GM23338 (cell line): ENCODE measurements at regions not wholly inside any gene's neighbourhood (a gene's known extent, or its start where the extent isn't known, plus 50 kb on each side); places are given as distances from the start of the nearest gene placed in this dataset.

Source experiments
- ATAC-seq: fragments of 200-7000 bp; cut with Tn5 transposase; 3 replicates; pipeline ENCODE4 v1.9.1; 2020
- DNase-seq: peaks from one replicate; pipeline ENCODE4 v3.0.0-alpha.2; 2015; ENCODE audit warnings: low spot score
- H2AFZ ChIP-seq: fragments of 200-600 bp; sonication (generic); 2 replicates; pipeline ENCODE4 v1.8.0; 2016; ENCODE audit warnings: antibody characterized with exemption, mild to moderate bottlenecking, moderate library complexity
- H3F3A ChIP-seq: fragments of 200-600 bp; sonication (generic); replicated peaks from 2 replicates; pipeline ENCODE4 v1.8.0; 2017; ENCODE audit warnings: antibody characterized with exemption, mixed run types, low read depth
- H3K27ac ChIP-seq: fragments of 200-600 bp; sonication (generic); 2 replicates; pipeline ENCODE4 v1.6.1; 2016; ENCODE audit warnings: low read depth
- H3K27me3 ChIP-seq: fragments of 200-600 bp; sonication (generic); 2 replicates; pipeline ENCODE4 v1.8.0; 2016; ENCODE audit warnings: mild to moderate bottlenecking, mixed run types, moderate library complexity; ENCODE audit not compliant: insufficient read depth
- H3K36me3 ChIP-seq: fragments of 200-600 bp; sonication (generic); 2 replicates; pipeline ENCODE4 v1.8.0; 2016; ENCODE audit warnings: mild to moderate bottlenecking; ENCODE audit not compliant: insufficient read depth
- H3K4me1 ChIP-seq: fragments of 200-600 bp; sonication (generic); 2 replicates; pipeline ENCODE4 v1.8.0; 2016; ENCODE audit warnings: mild to moderate bottlenecking, moderate library complexity; ENCODE audit not compliant: insufficient read depth
- H3K4me2 ChIP-seq: fragments of 200-600 bp; sonication (generic); 2 replicates; pipeline ENCODE4 v1.7.1; 2017; ENCODE audit warnings: mixed run types
- H3K4me3 ChIP-seq: fragments of 200-600 bp; sonication (generic); 2 replicates; pipeline ENCODE4 v1.6.1; 2016; ENCODE audit warnings: mixed run types
- H3K79me2 ChIP-seq: fragments of 200-600 bp; sonication (generic); replicated peaks from 2 replicates; pipeline ENCODE4 v1.8.0; 2017; ENCODE audit warnings: mild to moderate bottlenecking; ENCODE audit not compliant: insufficient read depth
- H3K9me2 ChIP-seq: fragments of 200-600 bp; sonication (generic); 2 replicates; pipeline ENCODE4 v1.8.0; 2017; ENCODE audit not compliant: insufficient read depth
- H4K20me1 ChIP-seq: fragments of 200-600 bp; sonication (generic); replicated peaks from 2 replicates; pipeline ENCODE4 v1.8.0; 2017; ENCODE audit warnings: mild to moderate bottlenecking; ENCODE audit not compliant: insufficient read depth
- H3K27ac Mint-ChIP-seq: 2 replicates; pipeline ENCODE4 v1.8.0; 2020; ENCODE audit warnings: inconsistent platforms, mild to moderate bottlenecking, moderate library complexity, mixed read lengths
- H3K27me3 Mint-ChIP-seq: 3 replicates; pipeline ENCODE4 v1.8.0; 2022; ENCODE audit warnings: low read depth, mild to moderate bottlenecking, moderate library complexity, mixed read lengths, inconsistent platforms; ENCODE audit not compliant: insufficient read depth, poor library complexity
- H3K36me3 Mint-ChIP-seq: 3 replicates; pipeline ENCODE4 v1.8.0; 2021; ENCODE audit warnings: low read depth, mild to moderate bottlenecking, inconsistent platforms, moderate library complexity, mixed read lengths
- H3K4me1 Mint-ChIP-seq: 3 replicates; pipeline ENCODE4 v1.8.0; 2020; ENCODE audit warnings: mild to moderate bottlenecking, inconsistent platforms, mixed read lengths
- H3K4me3 Mint-ChIP-seq: 3 replicates; pipeline ENCODE4 v1.8.0; 2021; ENCODE audit warnings: moderate library complexity, mild to moderate bottlenecking, inconsistent platforms, mixed read lengths
- H3K9me3 Mint-ChIP-seq: 3 replicates; pipeline ENCODE4 v1.8.0; 2020; ENCODE audit warnings: moderate library complexity, mild to moderate bottlenecking, inconsistent platforms, mixed read lengths
- CREB1 ChIP-seq: fragments of 250-450 bp; sonication (Bioruptor Pico); IDR thresholded peaks from 2 replicates; pipeline ENCODE4 v1.5.0; 2020; ENCODE audit warnings: low read depth, mild to moderate bottlenecking, moderate library complexity
- CTCF ChIP-seq, 2 experiments: fragments of 200-600 bp in 1 of 2; sonication (generic) in 1 of 2; conservative IDR thresholded peaks; 2 replicates each; pipeline versions ENCODE4 v1.5.1 to v1.6.1; 2016 to 2017; ENCODE audit warnings: antibody characterized with exemption in 2 of 2, low read depth in 2 of 2, mild to moderate bottlenecking in 2 of 2, moderate library complexity in 1 of 2
- ETS1 ChIP-seq: IDR thresholded peaks from 2 replicates; pipeline ENCODE4 v1.6.1; 2016; ENCODE audit warnings: antibody characterized with exemption
- EZH2 ChIP-seq: fragments of 200-600 bp; sonication (generic); IDR thresholded peaks from one replicate; pipeline ENCODE4 v1.8.0; 2017; ENCODE audit warnings: antibody characterized with exemption, mild to moderate bottlenecking, low read depth; ENCODE audit not compliant: unreplicated experiment
- EZH2phosphoT487 ChIP-seq: fragments of 200-600 bp; sonication (generic); IDR thresholded peaks from one replicate; pipeline ENCODE4 v1.8.1; 2018; ENCODE audit warnings: antibody characterized with exemption; ENCODE audit not compliant: unreplicated experiment
- JUNB ChIP-seq: IDR thresholded peaks from one replicate; pipeline ENCODE4 v1.6.1; 2016; ENCODE audit warnings: antibody characterized with exemption; ENCODE audit not compliant: unreplicated experiment
- NANOG ChIP-seq: IDR thresholded peaks from 2 replicates; pipeline ENCODE4 v1.6.1; 2016; ENCODE audit warnings: antibody characterized with exemption, borderline replicate concordance
- POLR2AphosphoS5 ChIP-seq: IDR thresholded peaks from 2 replicates; pipeline ENCODE4 v1.6.1; 2016; ENCODE audit warnings: antibody characterized with exemption, low read depth
- REST ChIP-seq: IDR thresholded peaks from one replicate; pipeline ENCODE4 v1.6.1; 2018; ENCODE audit warnings: antibody characterized with exemption; ENCODE audit not compliant: unreplicated experiment
- STAT1 ChIP-seq: IDR thresholded peaks from one replicate; pipeline ENCODE4 v1.6.1; 2016; ENCODE audit warnings: antibody characterized with exemption; ENCODE audit not compliant: unreplicated experiment
- ZNF114 ChIP-seq: fragments of 250-450 bp; sonication (Bioruptor Pico); IDR thresholded peaks from 2 replicates; pipeline ENCODE4 v1.5.0; 2020; ENCODE audit warnings: mild to moderate bottlenecking, moderate library complexity
- ZNF331 ChIP-seq: fragments of 250-450 bp; sonication (Bioruptor Pico); IDR thresholded peaks from 2 replicates; pipeline ENCODE4 v1.5.0; 2020; ENCODE audit warnings: low read depth, mild to moderate bottlenecking, moderate library complexity
- ZNF462 ChIP-seq: fragments of 250-450 bp; sonication (Bioruptor Pico); IDR thresholded peaks from 2 replicates; pipeline ENCODE4 v1.5.0; 2020; ENCODE audit warnings: mild to moderate bottlenecking, moderate library complexity

GRCh38 chr6:168183613-168183970 lies 104.6 kb upstream of the FRMD1 start:
- no peak overlapping the region for H3K27ac Mint-ChIP-seq
- H3K4me3 Mint-ChIP-seq, result no peak overlapping the region
- no peak for TF ChIP-seq CTCF (conservative IDR thresholded peaks at IDR 0.05; ENCODE audit: low read depth in 2 of 2)
- TF ChIP-seq EZH2, result no peak
- TF ChIP-seq JUNB, result no peak
- TF ChIP-seq ZNF462, result no peak
- no peak for TF ChIP-seq EZH2phosphoT487
- no peak for TF ChIP-seq REST
- TF ChIP-seq STAT1, result no peak
- no peak for TF ChIP-seq CREB1 (CRISPR knock-in tag)
- no peak for TF ChIP-seq POLR2AphosphoS5
- no peak for TF ChIP-seq ZNF331 (CRISPR knock-in tag)
- no peak for TF ChIP-seq ETS1
- no peak for TF ChIP-seq NANOG
- no peak for TF ChIP-seq ZNF114
- Histone ChIP-seq H3K27me3 (no peaks in the 10 kb centered on the region), H4K20me1 (no peaks in the 10 kb centered on the region), H3K79me2 (no peaks in the 10 kb centered on the region), H3K9me2 (peaks cover 7% of the 10 kb centered on the region; the same call in 1 of the 2 replicates), H3K27ac (no peak overlapping the region), H3K4me3 (no peak overlapping the region), H3K4me2 (no peak overlapping the region), H2AFZ (no peak overlapping the region), H3K4me1 (peaks cover 32% of the 10 kb centered on the region), H3F3A (no peaks in the 10 kb centered on the region), H3K36me3 (no peaks in the 10 kb centered on the region)
- peaks cover 39% of the 10 kb centered on the region for H3K4me1 Mint-ChIP-seq
- H3K9me3 Mint-ChIP-seq, result peaks cover 21% of the 10 kb centered on the region
- ATAC-seq (no peak), DNase-seq (no peak)
- H3K27me3 Mint-ChIP-seq, result peaks cover 6% of the 10 kb centered on the region
- peaks cover 6% of the 10 kb centered on the region; the same call in 2 of the 3 replicates for H3K36me3 Mint-ChIP-seq
